Glutamatergic neuron (in vitro differentiated cells): ENCODE measurements at regions not wholly inside any gene's neighbourhood (a gene's known extent, or its start where the extent isn't known, plus 50 kb on each side); places are given as distances from the start of the nearest gene placed in this dataset.
"Not testable (repeated sequence)": the region's sequence is repeated elsewhere in the genome, so short reads cannot be mapped to it uniquely, and the experiment has no call there.

Experiments
- DNase-seq: peaks from one replicate; pipeline ENCODE4 v3.0.0; 2022
- H3K27ac Mint-ChIP-seq: one replicate; pipeline ENCODE4 v1.8.0; 2020; ENCODE audit warnings: mild to moderate bottlenecking, mixed read lengths, inconsistent platforms; ENCODE audit not compliant: unreplicated experiment
- H3K27me3 Mint-ChIP-seq: one replicate; pipeline ENCODE4 v1.8.0; 2020; ENCODE audit warnings: mild to moderate bottlenecking, moderate library complexity, mixed read lengths, inconsistent platforms; ENCODE audit not compliant: unreplicated experiment
- H3K36me3 Mint-ChIP-seq: one replicate; pipeline ENCODE4 v1.8.0; 2020; ENCODE audit warnings: mild to moderate bottlenecking, mixed read lengths, inconsistent platforms; ENCODE audit not compliant: unreplicated experiment
- H3K4me1 Mint-ChIP-seq: one replicate; pipeline ENCODE4 v1.8.0; 2020; ENCODE audit warnings: mild to moderate bottlenecking, low read depth, mixed read lengths, inconsistent platforms; ENCODE audit not compliant: unreplicated experiment
- H3K4me3 Mint-ChIP-seq: one replicate; pipeline ENCODE4 v1.8.0; 2020; ENCODE audit warnings: mild to moderate bottlenecking, mixed read lengths, inconsistent platforms; ENCODE audit not compliant: unreplicated experiment
- H3K9me3 Mint-ChIP-seq: one replicate; pipeline ENCODE4 v1.8.0; 2020; ENCODE audit warnings: mild to moderate bottlenecking, moderate library complexity, mixed read lengths, inconsistent platforms; ENCODE audit not compliant: unreplicated experiment

DNA sequence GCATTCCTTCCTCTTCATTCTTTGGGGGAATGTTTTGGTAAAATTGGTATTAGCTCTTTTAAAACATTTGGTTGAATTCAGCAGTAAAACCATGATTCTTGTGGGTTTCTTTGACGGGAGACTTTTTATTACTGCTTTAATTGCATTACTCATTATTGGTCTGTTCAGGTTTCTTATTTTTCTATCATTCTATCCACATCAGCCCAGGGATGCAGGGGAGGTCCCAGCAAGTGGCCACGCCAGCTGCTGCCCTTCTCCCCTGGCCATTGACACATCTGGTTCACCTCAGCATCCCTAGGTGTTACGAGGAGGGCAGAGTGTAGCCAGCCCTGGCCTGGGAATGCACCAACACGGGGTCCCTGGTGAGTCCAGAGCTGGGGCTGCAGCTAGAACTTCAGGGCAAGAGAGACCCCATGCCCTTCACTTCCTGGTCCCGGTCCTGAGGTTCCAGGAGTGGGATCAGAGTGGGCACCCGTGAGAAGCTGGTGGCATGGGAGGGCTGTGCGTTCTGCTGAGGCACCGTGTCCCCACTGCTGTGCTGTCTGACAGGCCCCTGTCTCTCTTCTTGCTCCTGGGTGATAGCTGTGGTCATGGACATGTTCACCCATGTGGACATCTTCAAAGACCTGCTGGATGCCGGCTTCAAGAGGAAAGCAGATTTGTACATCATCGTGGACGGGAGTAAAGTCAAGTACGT is 72.1 kb upstream of the THOC3 start:
- not testable (repeated sequence) for DNase-seq, H3K9me3 Mint-ChIP-seq, H3K4me1 Mint-ChIP-seq, H3K4me3 Mint-ChIP-seq, H3K27me3 Mint-ChIP-seq, H3K27ac Mint-ChIP-seq, H3K36me3 Mint-ChIP-seq

DNA sequence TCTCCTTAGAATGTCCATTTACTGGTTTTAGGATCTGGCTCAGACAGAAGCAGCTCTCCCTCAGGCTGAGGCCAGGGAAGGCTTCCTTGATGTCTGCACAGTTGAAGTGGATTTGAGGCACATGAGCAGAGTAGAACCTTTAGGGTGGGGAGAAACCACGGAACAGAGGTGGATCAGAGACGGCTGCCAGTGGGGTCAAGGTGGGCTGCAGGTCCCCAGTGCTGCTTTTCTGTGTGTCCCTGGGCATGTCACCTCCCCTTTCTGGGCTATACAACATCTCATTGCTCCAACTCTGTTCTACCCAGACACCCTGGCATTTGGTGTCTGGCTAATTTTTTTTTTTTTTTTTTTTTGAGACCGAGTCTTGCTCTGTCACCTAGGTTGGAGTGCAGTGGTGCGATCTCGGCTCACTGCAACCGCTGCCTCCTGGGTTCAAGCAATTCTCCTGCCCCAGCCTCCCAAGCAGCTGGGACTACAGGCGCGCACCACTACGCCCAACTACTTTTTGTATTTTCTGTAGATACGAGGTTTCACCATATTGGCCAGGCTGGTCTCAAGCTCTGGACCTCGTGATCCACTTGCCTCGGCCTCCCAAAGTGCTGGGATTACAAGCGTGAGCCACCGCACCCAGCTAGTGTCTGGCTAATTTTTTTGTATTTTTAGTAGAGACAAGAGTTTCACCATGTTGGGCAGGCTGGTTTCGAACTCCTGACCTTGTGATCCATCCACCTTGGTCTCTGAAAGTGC is 73.3 kb upstream of the THOC3 start:
- H3K4me1 Mint-ChIP-seq, H3K4me3 Mint-ChIP-seq, H3K27me3 Mint-ChIP-seq, H3K27ac Mint-ChIP-seq, H3K36me3 Mint-ChIP-seq, H3K9me3 Mint-ChIP-seq, DNase-seq: not testable (repeated sequence)

DNA sequence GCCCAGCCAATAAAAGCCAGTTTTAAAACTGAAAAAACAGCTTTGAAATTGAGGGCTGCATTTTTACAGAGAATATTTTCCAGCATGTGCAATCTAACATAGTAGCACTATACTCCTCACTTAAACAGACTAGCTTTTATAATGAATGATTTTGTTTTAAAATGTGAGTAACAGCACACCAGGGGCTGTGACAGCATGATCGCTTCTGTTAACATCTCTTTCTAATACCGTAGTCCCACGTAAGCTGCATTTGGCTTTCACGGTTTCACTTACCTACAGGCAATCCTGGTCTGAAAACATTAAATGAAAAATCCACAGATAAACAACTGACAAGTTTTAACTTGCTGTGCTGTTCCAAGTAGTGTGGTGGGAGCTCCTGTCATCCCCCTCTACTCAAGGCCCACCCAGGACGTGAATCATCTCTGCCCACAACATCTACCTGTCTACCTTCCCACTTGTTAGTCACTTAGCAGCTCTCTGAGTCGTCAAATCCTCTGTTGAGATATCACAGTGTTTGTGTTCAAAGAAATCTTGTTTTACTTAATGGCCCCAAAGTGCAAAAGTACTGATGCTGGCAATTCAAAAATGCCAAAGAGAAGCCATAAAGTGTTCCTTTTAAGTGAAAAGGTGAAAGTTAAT is 74.0 kb upstream of the THOC3 start:
- H3K36me3 Mint-ChIP-seq, H3K27me3 Mint-ChIP-seq, H3K4me3 Mint-ChIP-seq, H3K4me1 Mint-ChIP-seq, H3K9me3 Mint-ChIP-seq, DNase-seq, H3K27ac Mint-ChIP-seq: not testable (repeated sequence)

GRCh38 chr5:176043252-176043829 is 75.2 kb upstream of the THOC3 start:
- H3K9me3 Mint-ChIP-seq, H3K4me3 Mint-ChIP-seq, DNase-seq, H3K27ac Mint-ChIP-seq, H3K36me3 Mint-ChIP-seq, H3K4me1 Mint-ChIP-seq, H3K27me3 Mint-ChIP-seq: not testable (repeated sequence)

DNA sequence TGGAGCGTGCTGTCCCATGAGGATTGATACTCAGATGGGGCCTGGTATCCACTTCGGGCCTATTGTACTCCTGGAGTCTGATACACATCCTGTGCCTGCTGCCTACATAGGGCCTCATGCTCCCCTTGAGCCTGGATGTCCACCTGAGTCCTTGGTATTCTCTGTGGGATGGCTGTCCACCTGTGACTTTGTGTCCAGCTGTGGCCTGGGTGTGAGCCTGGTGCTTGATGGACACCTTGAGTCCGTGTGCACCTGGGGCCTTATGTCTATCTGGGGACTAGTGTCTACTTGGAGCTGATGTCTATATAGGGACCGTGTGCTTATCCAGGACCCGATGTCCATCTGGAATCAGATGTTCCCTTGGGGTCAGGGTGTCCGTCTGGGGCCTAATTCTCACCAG is 75.9 kb upstream of the THOC3 start:
- H3K4me3 Mint-ChIP-seq, H3K4me1 Mint-ChIP-seq, H3K27me3 Mint-ChIP-seq, H3K27ac Mint-ChIP-seq, H3K36me3 Mint-ChIP-seq, DNase-seq, H3K9me3 Mint-ChIP-seq: not testable (repeated sequence)

DNA sequence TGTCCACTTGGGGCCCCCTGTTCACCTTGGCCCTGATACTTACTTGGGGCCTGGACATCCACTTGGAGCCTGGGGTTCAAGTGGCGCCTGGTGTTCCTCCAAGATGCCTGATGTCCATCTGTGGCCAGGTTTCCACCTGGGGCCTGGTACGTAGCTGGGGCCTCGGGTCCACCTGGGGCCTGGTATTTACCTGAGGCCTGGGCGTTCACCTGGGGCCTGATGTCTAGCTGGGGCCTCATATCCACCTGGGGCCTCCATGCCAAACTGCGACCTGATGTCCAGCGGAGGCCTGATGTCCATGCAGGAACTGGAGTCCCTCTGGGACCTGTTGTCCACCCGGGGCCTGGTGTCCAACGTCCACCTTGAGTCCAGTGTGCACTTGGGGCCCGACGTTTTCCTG is 76.3 kb upstream of the THOC3 start:
- H3K9me3 Mint-ChIP-seq = not testable (repeated sequence)

GRCh38 chr5:176045442-176045841 is 77.3 kb upstream of the THOC3 start:
- not testable (repeated sequence) for H3K4me1 Mint-ChIP-seq, H3K36me3 Mint-ChIP-seq, H3K27ac Mint-ChIP-seq, DNase-seq, H3K27me3 Mint-ChIP-seq, H3K9me3 Mint-ChIP-seq, H3K4me3 Mint-ChIP-seq

More for the DNA sequence above, 76.3 kb upstream of the THOC3 start:
- H3K36me3 Mint-ChIP-seq, H3K4me1 Mint-ChIP-seq, H3K27me3 Mint-ChIP-seq, DNase-seq, H3K27ac Mint-ChIP-seq, H3K4me3 Mint-ChIP-seq: not testable (repeated sequence)

GRCh38 chr5:176048671-176049070 is 80.6 kb upstream of the THOC3 start:
- H3K4me1 Mint-ChIP-seq, H3K36me3 Mint-ChIP-seq, H3K27me3 Mint-ChIP-seq, H3K4me3 Mint-ChIP-seq, DNase-seq, H3K27ac Mint-ChIP-seq, H3K9me3 Mint-ChIP-seq: not testable (repeated sequence)

DNA sequence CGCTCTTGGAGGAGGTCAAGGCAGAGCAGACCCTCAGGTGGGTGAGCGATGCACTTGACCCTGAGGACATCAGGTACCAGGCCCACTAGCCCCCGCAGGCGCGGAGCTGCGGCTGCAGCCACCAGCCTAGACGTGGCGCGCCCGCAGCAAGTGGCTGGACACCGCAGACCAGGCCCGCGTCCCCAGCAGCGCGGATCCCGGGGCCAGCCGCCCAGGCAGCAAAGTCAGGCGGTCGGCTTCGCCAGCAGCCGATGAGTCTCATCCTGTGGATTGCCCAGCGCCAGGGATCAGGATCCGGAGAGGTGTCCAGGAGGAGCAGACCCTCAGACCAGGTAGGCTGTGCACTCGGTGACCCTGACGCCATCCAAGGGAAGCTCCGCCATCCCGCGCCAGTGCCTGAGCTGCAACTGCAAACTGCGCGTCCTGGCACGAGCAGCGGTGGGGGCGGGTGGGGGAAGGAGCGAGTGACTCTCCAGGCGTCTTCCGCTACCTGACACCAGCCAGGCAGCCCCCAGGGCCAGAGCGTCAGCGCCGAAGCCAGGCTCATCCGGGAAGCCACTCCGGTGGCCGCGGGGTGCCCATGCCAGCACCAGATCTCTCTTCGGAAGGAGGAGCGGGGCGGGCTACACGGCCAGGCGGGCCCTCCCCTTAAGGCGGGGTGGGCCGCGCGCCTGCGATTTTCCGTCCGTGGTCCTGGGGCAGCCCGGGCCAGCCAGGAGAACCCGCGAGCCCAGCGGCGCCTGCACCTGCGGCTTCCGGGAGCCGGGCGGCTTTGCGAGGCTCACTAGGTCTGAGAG is 92.6 kb upstream of the THOC3 start:
- H3K36me3 Mint-ChIP-seq, H3K9me3 Mint-ChIP-seq, H3K4me1 Mint-ChIP-seq, DNase-seq, H3K4me3 Mint-ChIP-seq, H3K27ac Mint-ChIP-seq, H3K27me3 Mint-ChIP-seq: not testable (repeated sequence)

DNA sequence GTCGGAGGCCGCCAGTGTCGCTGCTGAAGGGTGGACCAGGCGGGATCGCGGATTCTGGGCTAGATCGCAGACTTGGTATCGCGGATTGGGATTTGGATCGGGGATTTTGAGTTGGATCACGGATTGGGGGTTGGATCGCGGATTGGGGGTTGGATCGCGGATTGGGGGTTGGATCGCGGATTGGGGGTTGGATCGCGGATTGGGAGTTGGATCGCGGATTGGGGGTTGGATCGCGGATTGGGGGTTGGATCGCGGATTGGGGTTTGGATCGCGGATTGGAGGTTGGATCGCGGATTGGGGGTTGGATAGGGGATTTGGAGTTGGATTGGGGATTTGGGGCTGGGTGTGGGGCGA is 93.1 kb upstream of the THOC3 start:
- DNase-seq, H3K36me3 Mint-ChIP-seq, H3K27ac Mint-ChIP-seq, H3K9me3 Mint-ChIP-seq, H3K27me3 Mint-ChIP-seq, H3K4me1 Mint-ChIP-seq, H3K4me3 Mint-ChIP-seq: not testable (repeated sequence)

- H3K4me1 Mint-ChIP-seq, H3K27ac Mint-ChIP-seq, H3K4me3 Mint-ChIP-seq, H3K27me3 Mint-ChIP-seq, DNase-seq, H3K36me3 Mint-ChIP-seq, H3K9me3 Mint-ChIP-seq: not testable (repeated sequence)
Observed at GRCh38 chr5:176061660-176062059, 93.5 kb upstream of the THOC3 start.
